ENCODE measurements at regions not wholly inside any gene's neighbourhood (a gene's known extent, or its start where the extent isn't known, plus 50 kb on each side); places are given as distances from the start of the nearest gene placed in this dataset.

GRCh38 chr3:135895734-135896121, 69.8 kb upstream of the PPP2R3A start:
- Mint-ChIP-seq H3K27ac (ENCODE audit: unreplicated experiment) (no peak overlapping the region), H3K36me3 (ENCODE audit: low read depth) (no peaks in the 10 kb centered on the region), H3K27me3 (ENCODE audit: low read depth) (no peaks in the 10 kb centered on the region), H3K9me3 (no peaks in the 10 kb centered on the region), H3K4me1 (no peaks in the 10 kb centered on the region), H3K4me3 (no peak overlapping the region)
- TF ChIP-seq CTCF (conservative IDR thresholded peaks at IDR 0.05), result no peak
- DNase-seq (ENCODE audit: low read depth, low spot score), result no peak

- TF ChIP-seq CTCF (conservative IDR thresholded peaks at IDR 0.05), result no peak
- peak overlapping the region; percentile 40 for H3K27ac Mint-ChIP-seq (ENCODE audit: unreplicated experiment)
Measured at GRCh38 chr3:135896613-135897012, 68.9 kb upstream of the PPP2R3A start.

GRCh38 chr3:135897715-135898114, 67.8 kb upstream of the PPP2R3A start:
- Mint-ChIP-seq H3K27me3 (ENCODE audit: low read depth) (no peaks in the 10 kb centered on the region), H3K4me3 (no peak overlapping the region), H3K9me3 (peaks cover 7% of the 10 kb centered on the region)

More at GRCh38 chr3:135896613-135897012, 68.9 kb upstream of the PPP2R3A start:
- DNase-seq (ENCODE audit: low read depth, low spot score), result no peak
- peaks cover 3% of the 10 kb centered on the region for H3K9me3 Mint-ChIP-seq
- no peak overlapping the region for H3K4me3 Mint-ChIP-seq
- H3K36me3 Mint-ChIP-seq (ENCODE audit: low read depth), result no peaks in the 10 kb centered on the region
- H3K4me1 Mint-ChIP-seq, result no peaks in the 10 kb centered on the region
- no peaks in the 10 kb centered on the region for H3K27me3 Mint-ChIP-seq (ENCODE audit: low read depth)

GRCh38 chr3:135898774-135899173, 66.8 kb upstream of the PPP2R3A start:
- Mint-ChIP-seq H3K27me3 (ENCODE audit: low read depth) (no peaks in the 10 kb centered on the region), H3K9me3 (peaks cover 7% of the 10 kb centered on the region), H3K27ac (ENCODE audit: unreplicated experiment) (no peak overlapping the region), H3K36me3 (ENCODE audit: low read depth) (no peaks in the 10 kb centered on the region), H3K4me3 (no peak overlapping the region), H3K4me1 (no peaks in the 10 kb centered on the region)
- no peak for TF ChIP-seq CTCF (conservative IDR thresholded peaks at IDR 0.05)
- DNase-seq (ENCODE audit: low read depth, low spot score), result no peak

More at GRCh38 chr3:135897715-135898114, 67.8 kb upstream of the PPP2R3A start:
- no peak for DNase-seq (ENCODE audit: low read depth, low spot score)
- Mint-ChIP-seq H3K27ac (ENCODE audit: unreplicated experiment) (no peak overlapping the region), H3K4me1 (no peaks in the 10 kb centered on the region), H3K36me3 (ENCODE audit: low read depth) (no peaks in the 10 kb centered on the region)
- no peak for TF ChIP-seq CTCF (conservative IDR thresholded peaks at IDR 0.05)

GRCh38 chr3:135905058-135905724, 60.3 kb upstream of the PPP2R3A start:
- Mint-ChIP-seq H3K27ac (ENCODE audit: unreplicated experiment) (no peak overlapping the region), H3K27me3 (ENCODE audit: low read depth) (no peaks in the 10 kb centered on the region), H3K4me1 (no peaks in the 10 kb centered on the region), H3K36me3 (ENCODE audit: low read depth) (no peaks in the 10 kb centered on the region), H3K4me3 (no peak overlapping the region), H3K9me3 (peaks cover 7% of the 10 kb centered on the region)
- no peak for DNase-seq (ENCODE audit: low read depth, low spot score)
- peak; percentile 36 for TF ChIP-seq CTCF (conservative IDR thresholded peaks at IDR 0.05)
